DND-41 (cell line): ENCODE measurements at regions not wholly inside any gene's neighbourhood (a gene's known extent, or its start where the extent isn't known, plus 50 kb on each side); places are given as distances from the start of the nearest gene placed in this dataset.
"Not testable (repeated sequence)": the region's sequence is repeated elsewhere in the genome, so short reads cannot be mapped to it uniquely, and the experiment has no call there.

Experiments used
- ATAC-seq: fragments of 200-7000 bp; cut with Tn5 transposase; 3 replicates; pipeline ENCODE4 v1.9.1; 2021; ENCODE audit warnings: low read depth; ENCODE audit not compliant: insufficient read depth
- DNase-seq: peaks from one replicate; pipeline ENCODE4 v3.0.0-alpha.2; 2020
- H2AFZ ChIP-seq: 2 replicates; pipeline ENCODE4 v1.6.0; 2012; ENCODE audit warnings: low read depth, low read length
- H3K27ac ChIP-seq: 2 replicates; pipeline ENCODE4 v1.5.1; 2012; ENCODE audit warnings: low read length, inconsistent platforms
- H3K27me3 ChIP-seq: fragments of 200-600 bp; sonication (generic); 2 replicates; pipeline ENCODE4 v1.6.0; 2012; ENCODE audit warnings: low read length, mild to moderate bottlenecking, inconsistent platforms; ENCODE audit not compliant: insufficient read depth, poor library complexity
- H3K36me3 ChIP-seq: 2 replicates; pipeline ENCODE4 v1.5.1; 2012; ENCODE audit warnings: low read length, inconsistent platforms; ENCODE audit not compliant: insufficient read depth
- H3K4me1 ChIP-seq: 2 replicates; pipeline ENCODE4 v1.5.1; 2012; ENCODE audit warnings: mild to moderate bottlenecking, low read length; ENCODE audit not compliant: insufficient read depth
- H3K4me2 ChIP-seq: 2 replicates; pipeline ENCODE4 v1.6.0; 2012; ENCODE audit warnings: mild to moderate bottlenecking, moderate library complexity, low read length, inconsistent platforms; ENCODE audit not compliant: insufficient read depth
- H3K4me3 ChIP-seq, 2 experiments: fragments of 200-600 bp in 1 of 2; shearing (Covaris generic) in 1 of 2; 2 replicates each; pipeline ENCODE4 v1.5.1; 2012 to 2016; ENCODE audit warnings: inconsistent platforms in 2 of 2, low read length in 2 of 2, mild to moderate bottlenecking in 2 of 2, low read depth in 1 of 2, moderate library complexity in 1 of 2
- H3K79me2 ChIP-seq: 2 replicates; pipeline ENCODE4 v1.6.0; 2012; ENCODE audit warnings: low read length, inconsistent platforms; ENCODE audit not compliant: insufficient read depth
- H3K9ac ChIP-seq: 2 replicates; pipeline ENCODE4 v1.6.0; 2012; ENCODE audit warnings: low read depth, mild to moderate bottlenecking, inconsistent platforms, low read length, moderate library complexity
- H3K9me3 ChIP-seq: 2 replicates; pipeline ENCODE4 v1.5.1; 2012; ENCODE audit warnings: low read length, moderate library complexity, mild to moderate bottlenecking, inconsistent platforms; ENCODE audit not compliant: insufficient read depth, severe bottlenecking
- H4K20me1 ChIP-seq: 2 replicates; pipeline ENCODE4 v1.6.0; 2012; ENCODE audit warnings: low read length; ENCODE audit not compliant: insufficient read depth
- CTCF ChIP-seq: IDR thresholded peaks from 2 replicates; pipeline ENCODE4 v1.5.1; 2012; ENCODE audit warnings: borderline replicate concordance, low read length, moderate library complexity, mild to moderate bottlenecking; ENCODE audit not compliant: poor library complexity, severe bottlenecking; ENCODE audit errors: extremely low read depth
- EZH2 ChIP-seq: IDR thresholded peaks from 3 replicates; pipeline ENCODE4 v1.6.1; 2012; ENCODE audit warnings: borderline replicate concordance, low read depth, mild to moderate bottlenecking, moderate library complexity, low read length, inconsistent platforms; ENCODE audit not compliant: severe bottlenecking

GRCh38 chr13:111630406-111630805, 310.0 kb downstream of the TEX29 start:
- no peaks in the 10 kb centered on the region for H3K4me1 ChIP-seq
- no peaks in the 10 kb centered on the region for H3K9me3 ChIP-seq
- H3K79me2 ChIP-seq, result no peaks in the 10 kb centered on the region
- H3K36me3 ChIP-seq, result no peaks in the 10 kb centered on the region
- H3K4me2 ChIP-seq, result no peak overlapping the region
- H4K20me1 ChIP-seq, result no peaks in the 10 kb centered on the region
- no peak overlapping the region for H3K27ac ChIP-seq
- TF ChIP-seq EZH2, result no peak
- TF ChIP-seq CTCF, result no peak
- H3K27me3 ChIP-seq, result peaks cover 11% of the 10 kb centered on the region
- no peak overlapping the region for H3K9ac ChIP-seq
- no peak overlapping the region for H3K4me3 ChIP-seq
- no peak overlapping the region for H2AFZ ChIP-seq
- DNase-seq (no peak), ATAC-seq (no peak)

DNA sequence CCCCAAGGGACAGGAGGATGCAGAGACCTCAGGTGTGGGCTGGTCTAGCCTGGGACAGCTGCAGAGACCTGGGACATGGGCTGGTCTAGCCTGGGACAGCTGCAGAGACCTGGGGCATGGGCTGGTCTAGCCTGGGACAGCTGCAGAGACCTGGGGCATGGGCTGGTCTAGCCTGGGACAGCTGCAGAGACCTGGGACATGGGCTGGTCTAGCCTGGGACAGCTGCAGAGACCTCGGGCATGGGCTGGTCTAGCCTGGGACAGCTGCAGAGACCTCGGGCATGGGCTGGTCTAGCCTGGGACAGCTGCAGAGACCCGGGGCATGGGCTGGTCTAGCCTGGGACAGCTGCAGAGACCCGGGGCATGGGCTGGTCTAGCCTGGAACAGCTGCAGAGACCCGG, 310.8 kb downstream of the TEX29 start:
- H3K4me1 ChIP-seq, H3K36me3 ChIP-seq, H3K79me2 ChIP-seq, H2AFZ ChIP-seq, H3K4me3 ChIP-seq, H3K4me2 ChIP-seq, H3K27ac ChIP-seq, H3K9me3 ChIP-seq, H4K20me1 ChIP-seq, ATAC-seq, H3K9ac ChIP-seq, DNase-seq: not testable (repeated sequence)
- peaks cover 11% of the 10 kb centered on the region for H3K27me3 ChIP-seq

GRCh38 chr13:111632906-111633305, 312.5 kb downstream of the TEX29 start:
- no peak overlapping the region for H3K4me3 ChIP-seq
- no peak overlapping the region for H3K27ac ChIP-seq
- no peak overlapping the region for H3K4me2 ChIP-seq
- H4K20me1 ChIP-seq, result no peaks in the 10 kb centered on the region
- ATAC-seq, result no peak
- TF ChIP-seq EZH2 (no peak), CTCF (no peak)
- no peak overlapping the region for H2AFZ ChIP-seq
- H3K36me3 ChIP-seq, result no peaks in the 10 kb centered on the region
- DNase-seq, result no peak
- no peaks in the 10 kb centered on the region for H3K79me2 ChIP-seq
- H3K9ac ChIP-seq, result no peak overlapping the region
- H3K9me3 ChIP-seq, result no peaks in the 10 kb centered on the region
- no peaks in the 10 kb centered on the region for H3K4me1 ChIP-seq
- peaks cover 9% of the 10 kb centered on the region for H3K27me3 ChIP-seq

DNA sequence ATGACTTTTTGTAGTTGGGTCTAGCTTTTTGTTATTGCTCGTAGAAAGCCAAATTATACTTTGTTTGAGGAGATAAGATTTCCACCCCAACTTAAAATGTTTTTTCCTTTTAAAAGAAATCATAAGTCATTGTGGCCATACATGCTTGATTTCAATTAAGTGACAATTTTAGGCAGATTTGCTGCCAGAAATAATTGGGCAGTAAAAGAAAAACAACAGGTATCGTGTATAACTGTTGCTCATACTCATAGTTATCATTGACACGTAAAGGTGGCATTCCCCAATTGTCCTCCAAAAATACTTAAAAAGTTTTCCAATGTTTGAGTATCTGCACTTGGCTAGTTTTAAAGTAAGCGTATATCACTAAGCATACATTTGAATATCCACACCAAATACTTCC, 313.0 kb downstream of the TEX29 start:
- Histone ChIP-seq H2AFZ (no peak overlapping the region), H3K4me2 (no peak overlapping the region), H3K9me3 (no peaks in the 10 kb centered on the region), H4K20me1 (no peaks in the 10 kb centered on the region), H3K27me3 (peaks cover 6% of the 10 kb centered on the region), H3K4me3 (no peak overlapping the region), H3K36me3 (no peaks in the 10 kb centered on the region), H3K79me2 (no peaks in the 10 kb centered on the region), H3K9ac (no peak overlapping the region), H3K27ac (no peak overlapping the region), H3K4me1 (no peaks in the 10 kb centered on the region)
- no peak for ATAC-seq
- TF ChIP-seq CTCF (no peak), EZH2 (no peak)
- DNase-seq, result no peak
